MM.1S (cell line): ENCODE measurements at regions not wholly inside any gene's neighbourhood (a gene's known extent, or its start where the extent isn't known, plus 50 kb on each side); places are given as distances from the start of the nearest gene placed in this dataset.

ENCODE experiments used
- DNase-seq: peaks from one replicate; pipeline ENCODE4 v3.0.0-alpha.2; 2015
- H2AFZ ChIP-seq: fragments of 300-600 bp; sonication (generic); 2 replicates; pipeline ENCODE4 v1.6.0; 2016; ENCODE audit warnings: antibody characterized with exemption, low read length
- H3F3A ChIP-seq: fragments of 300-600 bp; sonication (generic); 2 replicates; pipeline ENCODE4 v1.6.1; 2016; ENCODE audit warnings: mild to moderate bottlenecking, antibody characterized with exemption, low read length, moderate library complexity, mixed read lengths; ENCODE audit not compliant: insufficient read depth
- H3K27ac ChIP-seq: fragments of 300-600 bp; sonication (generic); 2 replicates; pipeline ENCODE4 v1.5.1; 2016; ENCODE audit warnings: mild to moderate bottlenecking, low read length
- H3K27me3 ChIP-seq: fragments of 300-600 bp; sonication (generic); replicated peaks from 2 replicates; pipeline ENCODE4 v1.6.0; 2016; ENCODE audit warnings: low read length; ENCODE audit not compliant: insufficient read depth
- H3K36me3 ChIP-seq: fragments of 300-600 bp; sonication (generic); replicated peaks from 2 replicates; pipeline ENCODE4 v1.6.1; 2016; ENCODE audit warnings: mild to moderate bottlenecking, low read length, mixed read lengths; ENCODE audit not compliant: insufficient read depth
- H3K4me1 ChIP-seq: fragments of 300-600 bp; sonication (generic); 2 replicates; pipeline ENCODE4 v1.6.1; 2016; ENCODE audit warnings: low read length, mixed read lengths
- H3K4me2 ChIP-seq: fragments of 300-600 bp; sonication (generic); 2 replicates; pipeline ENCODE4 v1.6.0; 2016; ENCODE audit warnings: low read depth, low read length
- H3K4me3 ChIP-seq: fragments of 300-600 bp; sonication (generic); 2 replicates; pipeline ENCODE4 v1.5.1; 2016; ENCODE audit warnings: low read length, mixed read lengths
- H3K79me2 ChIP-seq: fragments of 300-600 bp; sonication (generic); 2 replicates; pipeline ENCODE4 v1.6.1; 2016; ENCODE audit warnings: mixed run types, low read length, mixed read lengths
- H3K9ac ChIP-seq: fragments of 300-600 bp; sonication (generic); 2 replicates; pipeline ENCODE4 v1.6.1; 2016; ENCODE audit warnings: low read length, mixed read lengths
- H3K9me2 ChIP-seq: fragments of 300-600 bp; sonication (generic); replicated peaks from 2 replicates; pipeline ENCODE4 v1.6.1; 2016; ENCODE audit warnings: mild to moderate bottlenecking, low read length, mixed read lengths; ENCODE audit not compliant: insufficient read depth
- H3K9me3 ChIP-seq: fragments of 300-600 bp; sonication (generic); replicated peaks from 2 replicates; pipeline ENCODE4 v1.6.1; 2016; ENCODE audit warnings: mild to moderate bottlenecking, low read length, mixed read lengths; ENCODE audit not compliant: insufficient read depth
- H4K20me1 ChIP-seq: fragments of 300-600 bp; sonication (generic); 2 replicates; pipeline ENCODE4 v1.6.1; 2016; ENCODE audit warnings: mild to moderate bottlenecking, low read length, moderate library complexity, mixed read lengths; ENCODE audit not compliant: insufficient read depth
- EZH2 ChIP-seq: fragments of 300-600 bp; sonication (generic); optimal IDR thresholded peaks from 2 replicates; pipeline ENCODE3; 2017; ENCODE audit warnings: low read depth, mild to moderate bottlenecking, antibody characterized with exemption, low read length, mixed read lengths
- EZH2phosphoT487 ChIP-seq: fragments of 300-600 bp; sonication (generic); IDR thresholded peaks from 2 replicates; pipeline ENCODE4 v1.6.1; 2018; ENCODE audit warnings: antibody characterized with exemption, low read length
- TF ChIP-seq, protein P1 (sequence below): fragments of 300-600 bp; sonication (generic); IDR thresholded peaks from 2 replicates; pipeline ENCODE4 v1.5.1; 2016; ENCODE audit warnings: antibody characterized with exemption, low read length, mixed read lengths

DNA sequence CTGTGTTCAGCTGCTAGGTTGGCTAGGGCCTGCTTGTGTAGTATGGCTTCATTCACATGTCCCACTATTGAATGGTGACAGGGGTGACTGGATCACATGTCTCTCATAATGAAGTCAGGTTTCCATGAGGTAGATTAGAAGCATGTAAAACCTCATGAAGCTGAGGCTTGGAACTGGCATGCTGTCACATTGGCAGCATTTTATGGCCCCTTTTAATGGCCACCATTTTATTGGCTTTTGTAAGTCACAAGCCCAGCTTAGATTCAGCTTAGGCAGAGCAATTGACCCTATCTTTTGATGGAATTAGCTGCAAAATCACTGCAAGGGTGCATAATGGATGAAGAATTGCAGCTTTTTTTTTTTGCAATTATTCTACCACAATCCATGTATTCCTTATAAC is 583.5 kb downstream of the MED13L start:
- no peak overlapping the region for H2AFZ ChIP-seq
- no peaks in the 10 kb centered on the region for H3K9me2 ChIP-seq

DNA sequence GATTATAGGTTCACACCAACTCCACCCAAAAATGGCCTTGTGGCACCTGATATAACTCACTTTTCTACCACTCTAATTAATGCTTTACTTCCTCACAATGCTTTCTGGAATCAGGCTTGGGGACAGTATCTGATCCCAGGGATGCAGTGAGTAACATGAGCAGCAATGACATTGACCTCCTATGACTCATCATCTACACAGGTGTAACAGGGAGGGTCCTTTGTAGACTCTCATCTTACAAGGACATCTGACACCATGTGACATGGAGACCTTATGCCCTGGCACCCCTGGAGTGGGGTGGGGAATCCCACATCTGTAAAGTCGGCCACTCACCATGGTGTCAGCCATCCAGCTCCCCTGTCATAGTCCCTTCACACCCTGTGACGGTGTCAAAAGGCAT is 586.4 kb downstream of the MED13L start:
- Histone ChIP-seq H3K4me1 (no peaks in the 10 kb centered on the region), H3F3A (no peaks in the 10 kb centered on the region), H3K79me2 (no peaks in the 10 kb centered on the region), H3K4me3 (no peak overlapping the region), H3K27ac (no peak overlapping the region), H4K20me1 (no peaks in the 10 kb centered on the region), H2AFZ (no peak overlapping the region), H3K36me3 (no peaks in the 10 kb centered on the region), H3K9ac (no peak overlapping the region), H3K9me3 (no peaks in the 10 kb centered on the region), H3K27me3 (no peaks in the 10 kb centered on the region), H3K4me2 (no peak overlapping the region), H3K9me2 (no peaks in the 10 kb centered on the region)
- no peak for TF ChIP-seq EZH2phosphoT487
- TF ChIP-seq, protein P1, sequence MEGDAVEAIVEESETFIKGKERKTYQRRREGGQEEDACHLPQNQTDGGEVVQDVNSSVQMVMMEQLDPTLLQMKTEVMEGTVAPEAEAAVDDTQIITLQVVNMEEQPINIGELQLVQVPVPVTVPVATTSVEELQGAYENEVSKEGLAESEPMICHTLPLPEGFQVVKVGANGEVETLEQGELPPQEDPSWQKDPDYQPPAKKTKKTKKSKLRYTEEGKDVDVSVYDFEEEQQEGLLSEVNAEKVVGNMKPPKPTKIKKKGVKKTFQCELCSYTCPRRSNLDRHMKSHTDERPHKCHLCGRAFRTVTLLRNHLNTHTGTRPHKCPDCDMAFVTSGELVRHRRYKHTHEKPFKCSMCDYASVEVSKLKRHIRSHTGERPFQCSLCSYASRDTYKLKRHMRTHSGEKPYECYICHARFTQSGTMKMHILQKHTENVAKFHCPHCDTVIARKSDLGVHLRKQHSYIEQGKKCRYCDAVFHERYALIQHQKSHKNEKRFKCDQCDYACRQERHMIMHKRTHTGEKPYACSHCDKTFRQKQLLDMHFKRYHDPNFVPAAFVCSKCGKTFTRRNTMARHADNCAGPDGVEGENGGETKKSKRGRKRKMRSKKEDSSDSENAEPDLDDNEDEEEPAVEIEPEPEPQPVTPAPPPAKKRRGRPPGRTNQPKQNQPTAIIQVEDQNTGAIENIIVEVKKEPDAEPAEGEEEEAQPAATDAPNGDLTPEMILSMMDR: no peak
- TF ChIP-seq EZH2: no peak
- no peak for DNase-seq

More for the DNA sequence above, 583.5 kb downstream of the MED13L start:
- Histone ChIP-seq H4K20me1 (no peaks in the 10 kb centered on the region), H3K79me2 (no peaks in the 10 kb centered on the region), H3K36me3 (no peaks in the 10 kb centered on the region), H3K27me3 (no peaks in the 10 kb centered on the region), H3K9ac (no peak overlapping the region), H3F3A (no peaks in the 10 kb centered on the region), H3K4me3 (no peak overlapping the region), H3K9me3 (no peaks in the 10 kb centered on the region), H3K4me1 (no peaks in the 10 kb centered on the region), H3K27ac (no peak overlapping the region), H3K4me2 (no peak overlapping the region)
- DNase-seq: no peak
- TF ChIP-seq, protein P1: no peak
- no peak for TF ChIP-seq EZH2
- no peak for TF ChIP-seq EZH2phosphoT487

DNA sequence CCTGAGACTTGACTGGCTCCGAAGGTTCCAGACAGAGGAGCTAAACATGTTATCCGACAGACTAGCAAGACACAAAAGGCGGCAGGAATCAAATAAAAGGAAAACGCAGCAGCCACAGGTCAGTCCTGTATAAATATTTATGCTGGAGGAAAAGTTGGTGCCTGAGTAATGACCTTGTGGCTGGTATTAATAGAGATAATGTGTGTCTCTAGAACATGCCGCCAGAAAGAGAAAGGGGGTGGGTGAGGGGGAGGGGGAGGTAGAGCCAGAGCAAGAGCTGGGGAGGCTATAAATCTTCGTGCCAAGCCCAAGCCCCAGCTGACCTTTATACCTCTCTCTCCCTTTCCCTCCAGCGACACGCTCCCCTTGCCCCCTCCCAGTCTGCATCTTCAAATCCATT is 590.4 kb downstream of the MED13L start:
- Histone ChIP-seq H3K4me1 (no peaks in the 10 kb centered on the region), H3K4me2 (no peak overlapping the region), H3K9me3 (no peaks in the 10 kb centered on the region), H3K36me3 (no peaks in the 10 kb centered on the region), H3K79me2 (no peaks in the 10 kb centered on the region), H3K4me3 (no peak overlapping the region), H4K20me1 (no peaks in the 10 kb centered on the region), H2AFZ (no peak overlapping the region), H3F3A (no peaks in the 10 kb centered on the region), H3K27me3 (no peaks in the 10 kb centered on the region), H3K9ac (no peak overlapping the region), H3K9me2 (no peaks in the 10 kb centered on the region), H3K27ac (no peak overlapping the region)
- TF ChIP-seq EZH2: no peak
- TF ChIP-seq EZH2phosphoT487: no peak
- DNase-seq: no peak

DNA sequence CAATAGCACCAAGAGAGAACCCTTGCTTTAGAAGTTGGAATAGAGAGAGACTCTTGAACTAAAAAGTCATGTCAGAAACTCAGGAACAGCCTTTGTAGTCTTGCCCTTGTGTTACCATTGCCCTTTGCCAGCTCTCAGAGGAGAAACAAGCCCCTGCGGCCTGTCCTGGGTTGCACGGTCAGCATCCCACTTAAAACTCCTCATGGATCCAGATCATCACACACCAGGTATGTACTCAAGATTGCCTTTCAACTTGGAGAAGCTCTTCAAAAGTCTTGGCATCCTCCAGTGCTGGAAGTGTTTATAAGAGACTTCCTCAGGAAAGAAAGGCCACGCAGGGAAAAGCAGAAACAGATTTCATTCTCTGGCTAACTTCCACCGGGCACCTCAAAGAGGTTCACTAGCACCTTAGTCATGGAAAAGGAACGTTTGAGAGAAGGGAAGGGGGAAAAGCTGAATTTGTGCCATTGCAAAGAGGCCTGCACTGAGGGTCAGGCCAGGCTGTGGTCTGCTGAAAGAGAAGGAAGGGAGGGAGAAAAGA is 594.2 kb downstream of the MED13L start:
- no peak for DNase-seq
- Histone ChIP-seq H3K79me2 (no peaks in the 10 kb centered on the region), H3F3A (no peaks in the 10 kb centered on the region), H3K9me3 (no peaks in the 10 kb centered on the region), H4K20me1 (no peaks in the 10 kb centered on the region), H3K27me3 (no peaks in the 10 kb centered on the region), H3K4me3 (no peak overlapping the region), H3K9ac (no peak overlapping the region), H3K4me2 (no peak overlapping the region), H3K4me1 (no peaks in the 10 kb centered on the region), H3K9me2 (no peaks in the 10 kb centered on the region), H3K27ac (no peak overlapping the region), H2AFZ (no peak overlapping the region), H3K36me3 (no peaks in the 10 kb centered on the region)
- TF ChIP-seq EZH2: no peak
